H1 (cell line): ENCODE measurements at regions not wholly inside any gene's neighbourhood (a gene's known extent, or its start where the extent isn't known, plus 50 kb on each side); places are given as distances from the start of the nearest gene placed in this dataset.

Experiments used
- CTCF ChIA-PET: fragments of 300-600 bp; sonication (Branson Sonifier 250); formaldehyde crosslinking; loops from one replicate; lab custom pipeline; 2021; ENCODE audit not compliant: partially characterized antibody; lab: Charles Lee
- POLR2A ChIA-PET: fragments of 300-600 bp; sonication (Branson Sonifier 250); formaldehyde crosslinking; loops from one replicate; lab custom pipeline; 2021; ENCODE audit warnings: inconsistent platforms; ENCODE audit not compliant: partially characterized antibody; lab: Charles Lee
- DNase-seq, 2 experiments: peaks; one replicate each; pipeline versions ENCODE4 v3.0.0 to v3.0.0-alpha.2; 2010 to 2022; ENCODE audit warnings: low spot score in 2 of 2, low read depth in 1 of 2, mixed read lengths in 1 of 2
- FAIRE-seq: peaks from 2 replicates; lab custom pipeline; 2011; peaks lifted over from hg19 to GRCh38; lab: Jason Lieb, UNC
- H2AFZ ChIP-seq: 2 replicates; pipeline ENCODE4 v1.8.1; 2012; ENCODE audit warnings: low read length, inconsistent platforms
- H2AK5ac ChIP-seq: 2 replicates; pipeline ENCODE4 v1.6.1; 2013; ENCODE audit warnings: low read depth, low read length
- H2BK120ac ChIP-seq: replicated peaks from 2 replicates; pipeline ENCODE3; 2013; ENCODE audit warnings: low read depth, low read length, inconsistent platforms
- H2BK12ac ChIP-seq: 2 replicates; pipeline ENCODE4 v1.6.1; 2013; ENCODE audit warnings: low read depth, low read length
- H2BK15ac ChIP-seq: 2 replicates; pipeline ENCODE4 v1.6.1; 2013; ENCODE audit warnings: low read length
- H2BK20ac ChIP-seq: 2 replicates; pipeline ENCODE4 v1.6.1; 2013; ENCODE audit warnings: low read length
- H2BK5ac ChIP-seq: 2 replicates; pipeline ENCODE4 v1.6.1; 2013; ENCODE audit warnings: low read depth, low read length
- H3K14ac ChIP-seq: 2 replicates; pipeline ENCODE4 v1.6.1; 2013; ENCODE audit warnings: inconsistent platforms; ENCODE audit not compliant: insufficient read length
- H3K18ac ChIP-seq: 2 replicates; pipeline ENCODE4 v1.6.1; 2013; ENCODE audit warnings: low read length; ENCODE audit errors: extremely low read depth
- H3K23ac ChIP-seq: 2 replicates; pipeline ENCODE4 v1.6.1; 2013; ENCODE audit warnings: inconsistent platforms; ENCODE audit not compliant: insufficient read length
- H3K23me2 ChIP-seq: 2 replicates; pipeline ENCODE4 v1.6.1; 2013; ENCODE audit warnings: low read depth, low read length
- H3K27ac ChIP-seq: 2 replicates; pipeline ENCODE4 v1.6.1; 2011; ENCODE audit warnings: low read depth, low read length, inconsistent platforms
- H3K27me3 ChIP-seq, 4 experiments: replicated peaks in 1 of 4; 1 replicate in 1 of 4; 2 replicates in 3 of 4; pipeline versions ENCODE4 v1.6.1 to v1.8.1; 2011 to 2013; ENCODE audit warnings: low read length in 3 of 4, mild to moderate bottlenecking in 3 of 4, inconsistent platforms in 2 of 4, mixed read lengths in 2 of 4, moderate library complexity in 1 of 4; ENCODE audit not compliant: control insufficient read depth in 3 of 4, insufficient read depth in 3 of 4; ENCODE audit errors: extremely low read depth in 1 of 4
- H3K36me3 ChIP-seq, 4 experiments: 2 replicates each; pipeline versions ENCODE4 v1.6.1 to v1.8.1; 2011 to 2013; ENCODE audit warnings: mild to moderate bottlenecking in 4 of 4, low read length in 3 of 4, moderate library complexity in 2 of 4, control low read depth in 1 of 4, inconsistent platforms in 1 of 4; ENCODE audit not compliant: insufficient read depth in 4 of 4, control insufficient read depth in 2 of 4
- H3K4ac ChIP-seq: replicated peaks from 2 replicates; pipeline ENCODE3; 2013; ENCODE audit warnings: low read length, low read depth, mixed read lengths, inconsistent platforms; ENCODE audit not compliant: insufficient read length
- H3K4me1 ChIP-seq, 4 experiments: replicated peaks in 1 of 4; 1 replicate in 1 of 4; 2 replicates in 3 of 4; pipeline versions ENCODE4 v1.6.1 to v1.8.1; 2011 to 2013; ENCODE audit warnings: low read length in 3 of 4, inconsistent platforms in 2 of 4, mixed read lengths in 1 of 4; ENCODE audit not compliant: insufficient read depth in 4 of 4, control insufficient read depth in 3 of 4
- H3K4me2 ChIP-seq, 2 experiments: 2 replicates each; pipeline versions ENCODE4 v1.6.1 to v1.8.1; 2011 to 2013; ENCODE audit warnings: low read depth in 2 of 2, low read length in 2 of 2, control low read depth in 1 of 2, inconsistent platforms in 1 of 2, mild to moderate bottlenecking in 1 of 2; ENCODE audit not compliant: insufficient read depth in 1 of 2
- H3K4me3 ChIP-seq, 4 experiments: fragments of 200-600, 300-600 bp in 1 of 4; sonication (generic), shearing (Covaris generic), sonication (Bioruptor Twin) in 1 of 4; 2 replicates each; pipeline versions ENCODE4 v1.5.1 to v1.8.1; 2011 to 2016; ENCODE audit warnings: low read length in 4 of 4, low read depth in 3 of 4, control low read depth in 2 of 4, inconsistent platforms in 2 of 4, mild to moderate bottlenecking in 2 of 4, mixed read lengths in 1 of 4, moderate library complexity in 1 of 4; ENCODE audit not compliant: insufficient read depth in 2 of 4; ENCODE audit errors: extremely low read depth in 1 of 4
- H3K56ac ChIP-seq: replicated peaks from 2 replicates; pipeline ENCODE3; 2013; ENCODE audit warnings: low read depth, mild to moderate bottlenecking, mixed read lengths, low read length, inconsistent platforms; ENCODE audit not compliant: insufficient read length
- H3K79me1 ChIP-seq: 2 replicates; pipeline ENCODE4 v1.6.1; 2013; ENCODE audit warnings: low read depth, low read length, control low read depth
- H3K79me2 ChIP-seq, 2 experiments: 2 replicates each; pipeline versions ENCODE4 v1.6.1 to v1.8.1; 2012 to 2013; ENCODE audit warnings: low read length in 2 of 2, mild to moderate bottlenecking in 2 of 2, inconsistent platforms in 1 of 2; ENCODE audit not compliant: insufficient read depth in 2 of 2, control insufficient read depth in 1 of 2
- H3K9ac ChIP-seq, 4 experiments: replicated peaks in 1 of 4; 1 replicate in 1 of 4; 2 replicates in 3 of 4; pipeline versions ENCODE4 v1.6.1 to v1.8.1; 2011 to 2013; ENCODE audit warnings: low read depth in 3 of 4, low read length in 3 of 4, control low read depth in 2 of 4, mild to moderate bottlenecking in 2 of 4, moderate library complexity in 2 of 4, inconsistent platforms in 1 of 4; ENCODE audit errors: extremely low read depth in 1 of 4
- H3K9me3 ChIP-seq, 2 experiments: 2 replicates each; pipeline versions ENCODE4 v1.6.1 to v1.8.1; 2012 to 2013; ENCODE audit warnings: mild to moderate bottlenecking in 2 of 2, moderate library complexity in 2 of 2, control low read depth in 1 of 2, inconsistent platforms in 1 of 2, low read depth in 1 of 2, low read length in 1 of 2, mixed read lengths in 1 of 2; ENCODE audit not compliant: insufficient read depth in 2 of 2
- H4K20me1 ChIP-seq, 2 experiments: replicated peaks in 1 of 2; 2 replicates each; pipeline versions ENCODE3 to v1.8.1; 2011 to 2013; ENCODE audit warnings: inconsistent platforms in 2 of 2, low read length in 2 of 2, mild to moderate bottlenecking in 1 of 2; ENCODE audit not compliant: insufficient read depth in 2 of 2, control insufficient read depth in 1 of 2
- H4K5ac ChIP-seq: 2 replicates; pipeline ENCODE4 v1.6.1; 2013; ENCODE audit warnings: low read length, low read depth, mixed read lengths, inconsistent platforms; ENCODE audit not compliant: insufficient read length
- H4K8ac ChIP-seq: 2 replicates; pipeline ENCODE4 v1.8.0; 2013; ENCODE audit warnings: mild to moderate bottlenecking, moderate library complexity, low read length, inconsistent platforms; ENCODE audit not compliant: insufficient read depth; ENCODE audit errors: extremely low read depth
- H4K91ac ChIP-seq: replicated peaks from 2 replicates; pipeline ENCODE3; 2013; ENCODE audit warnings: low read length, mixed read lengths, inconsistent platforms; ENCODE audit not compliant: insufficient read length
- BACH1 ChIP-seq: IDR thresholded peaks from 2 replicates; pipeline ENCODE4 v1.6.1; 2012; ENCODE audit warnings: low read length, improper control_type of control experiment
- CBX5 ChIP-seq: fragments of 300-800, 300-1000 bp; sonication (generic); IDR thresholded peaks from 2 replicates; pipeline ENCODE4 v1.7.1; 2016; ENCODE audit warnings: antibody characterized with exemption, low read length, low read depth
- CBX8 ChIP-seq: fragments of 300-800, 300-1000 bp; sonication (generic); IDR thresholded peaks from 2 replicates; pipeline ENCODE4 v1.7.1; 2016; ENCODE audit warnings: low read depth, low read length, borderline replicate concordance
- CHD1 ChIP-seq: IDR thresholded peaks from 2 replicates; pipeline ENCODE4 v1.6.1; 2012; ENCODE audit warnings: low read depth, low read length, improper control_type of control experiment
- EP300 ChIP-seq, 2 experiments: IDR thresholded peaks; 1 replicate in 1 of 2; 2 replicates in 1 of 2; pipeline ENCODE4 v1.6.1; 2011 to 2012; ENCODE audit warnings: low read depth in 2 of 2, low read length in 2 of 2, mild to moderate bottlenecking in 2 of 2, borderline replicate concordance in 1 of 2, inconsistent platforms in 1 of 2, moderate library complexity in 1 of 2
- GTF2F1 ChIP-seq: IDR thresholded peaks from 2 replicates; pipeline ENCODE4 v1.6.1; 2012; ENCODE audit warnings: low read depth, low read length, improper control_type of control experiment, borderline replicate concordance
- MAFK ChIP-seq: IDR thresholded peaks from 2 replicates; pipeline ENCODE4 v1.6.1; 2012; ENCODE audit warnings: low read depth, mild to moderate bottlenecking, improper control_type of control experiment, low read length
- POLR2A ChIP-seq, 2 experiments: IDR thresholded peaks; 1 replicate in 1 of 2; 2 replicates in 1 of 2; pipeline ENCODE4 v1.6.1; 2011; ENCODE audit warnings: low read depth in 2 of 2, low read length in 2 of 2, mild to moderate bottlenecking in 2 of 2; ENCODE audit errors: control extremely low read depth in 1 of 2
- RAD21 ChIP-seq, 2 experiments: IDR thresholded peaks in 1 of 2; conservative IDR thresholded peaks in 1 of 2; 2 replicates each; pipeline ENCODE4 v1.6.1; 2011; ENCODE audit warnings: low read depth in 2 of 2, low read length in 2 of 2, improper control_type of control experiment in 1 of 2, inconsistent platforms in 1 of 2, mild to moderate bottlenecking in 1 of 2, moderate library complexity in 1 of 2
- RXRA ChIP-seq: IDR thresholded peaks from 2 replicates; pipeline ENCODE4 v1.6.1; 2011; ENCODE audit warnings: low read depth, mild to moderate bottlenecking, low read length, moderate library complexity; ENCODE audit not compliant: insufficient read depth
- SP2 ChIP-seq: IDR thresholded peaks from 2 replicates; pipeline ENCODE4 v1.6.1; 2012; ENCODE audit warnings: mild to moderate bottlenecking, low read length, inconsistent platforms
- TEAD4 ChIP-seq: IDR thresholded peaks from 2 replicates; pipeline ENCODE4 v1.6.1; 2012; ENCODE audit warnings: low read depth, low read length, inconsistent platforms, mixed read lengths
- WGBS, 2 experiments: shearing (Covaris generic) in 1 of 2; methylation state at CpG; one replicate each; pipeline versions ENCODE4 v1.1.6 to v1.1.7; 2013 to 2015; ENCODE audit warnings: low lambda C conversion rate in 2 of 2, mixed read lengths in 2 of 2, inconsistent platforms in 1 of 2, low coverage in 1 of 2, missing lambda C conversion rate in 1 of 2; ENCODE audit not compliant: insufficient replicate concordance in 2 of 2, insufficient coverage in 1 of 2, insufficient read length in 1 of 2; ENCODE audit errors: extremely low coverage in 1 of 2, missing lambda C conversion rate in 1 of 2; 5-methylcytosine and 5-hydroxymethylcytosine counted together

GRCh38 chr6:44603044-44603686 lies 215.7 kb downstream of the CDC5L start:
- Histone ChIP-seq H3K79me1 (no peaks in the 10 kb centered on the region), H4K20me1 (no peaks in the 10 kb centered on the region), H3K56ac (no peak overlapping the region), H3K27ac (no peak overlapping the region), H3K14ac (no peak overlapping the region), H4K91ac (no peak overlapping the region), H3K9ac (no peak overlapping the region), H3K4me2 (no peak overlapping the region), H2BK20ac (no peak overlapping the region), H3K36me3 (no peaks in the 10 kb centered on the region), H2BK12ac (no peak overlapping the region), H2AFZ (no peak overlapping the region), H3K23me2 (no peaks in the 10 kb centered on the region), H3K4me1 (no peaks in the 10 kb centered on the region), H3K9me3 (no peaks in the 10 kb centered on the region), H4K8ac (no peak overlapping the region), H2BK5ac (no peak overlapping the region), H3K4me3 (no peak overlapping the region), H3K23ac (no peak overlapping the region), H2BK15ac (no peak overlapping the region), H3K4ac (no peak overlapping the region), H4K5ac (no peak overlapping the region), H3K79me2 (no peaks in the 10 kb centered on the region), H3K18ac (no peak overlapping the region), H3K27me3 (no peaks in the 10 kb centered on the region), H2AK5ac (no peak overlapping the region), H2BK120ac (no peak overlapping the region)
- ChIA-PET POLR2A (no interaction called here), CTCF (interaction anchor here (0.6 to 1.7 kb wide), 4 partner anchors 24 to 1123 kb away, joined by 3 to 5 read pairs (median 4); no protein-coding TSS in a partner anchor)
- 75% methylated on average over 9 of the region's 9 CpGs; no CpG with 5 or more reads in 1 of the 2 experiments for WGBS, 2 experiments
- no peak for TF ChIP-seq TEAD4
- TF ChIP-seq RAD21 (IDR thresholded peaks at IDR 0.05 in 1 of 2, conservative IDR thresholded peaks at IDR 0.05 in 1 of 2; ENCODE audit: low read depth in 2 of 2, low read length in 2 of 2): no peak
- no peak for TF ChIP-seq MAFK
- TF ChIP-seq CBX8: no peak
- TF ChIP-seq BACH1: no peak
- TF ChIP-seq RXRA: no peak
- no peak for TF ChIP-seq SP2
- no peak for TF ChIP-seq POLR2A (IDR thresholded peaks at IDR 0.05; ENCODE audit: control extremely low read depth in 1 of 2, low read depth in 2 of 2, low read length in 2 of 2)
- no peak for TF ChIP-seq CHD1
- no peak for TF ChIP-seq CBX5
- no peak for TF ChIP-seq GTF2F1
- TF ChIP-seq EP300 (IDR thresholded peaks at IDR 0.05; ENCODE audit: borderline replicate concordance in 1 of 2, low read depth in 2 of 2, low read length in 2 of 2): no peak
- FAIRE-seq (no peak), DNase-seq (no peak)
